ENCODE measurements at regions not wholly inside any gene's neighbourhood (a gene's known extent, or its start where the extent isn't known, plus 50 kb on each side); places are given as distances from the start of the nearest gene placed in this dataset.
A peak's percentile ranks its signal among the peaks of the same experiment; 100 is the strongest.

- peak; percentile 24 for DNase-seq
Measured at GRCh38 chr3:31008994-31009393, 114.5 kb upstream of the GADL1 start.

GRCh38 chr3:31009881-31010280 is 115.4 kb upstream of the GADL1 start:
- no peak for DNase-seq

- DNase-seq: no peak
Measured at GRCh38 chr3:31010491-31010890, 116.0 kb upstream of the GADL1 start.

- DNase-seq: no peak
Measured at GRCh38 chr3:31011380-31011779, 116.9 kb upstream of the GADL1 start.

- DNase-seq: no peak
Measured at GRCh38 chr3:31013090-31013489, 118.6 kb upstream of the GADL1 start.

GRCh38 chr3:31013843-31014242 is 119.4 kb upstream of the GADL1 start:
- DNase-seq: no peak

- no peak for DNase-seq
Measured at GRCh38 chr3:31014317-31015040, 120.0 kb upstream of the GADL1 start.

GRCh38 chr3:31016196-31016595 is 121.7 kb upstream of the GADL1 start:
- DNase-seq: no peak

GRCh38 chr3:31022716-31023115 is 128.3 kb upstream of the GADL1 start:
- no peak for DNase-seq

- DNase-seq: no peak
Measured at GRCh38 chr3:31025541-31025940, 131.1 kb upstream of the GADL1 start.

- no peak for DNase-seq
Measured at GRCh38 chr3:31027191-31027761, 132.8 kb upstream of the GADL1 start.

GRCh38 chr3:31027914-31028313 is 133.5 kb upstream of the GADL1 start:
- DNase-seq: no peak

- no peak for DNase-seq
Measured at GRCh38 chr3:31028766-31029165, 134.3 kb upstream of the GADL1 start.

GRCh38 chr3:31029706-31030105 is 135.2 kb upstream of the GADL1 start:
- peak; percentile 43 for DNase-seq

GRCh38 chr3:31035681-31036080 is 141.2 kb upstream of the GADL1 start:
- DNase-seq: no peak

- no peak for DNase-seq
Measured at GRCh38 chr3:31038086-31038739, 143.8 kb upstream of the GADL1 start.

- DNase-seq: no peak
Measured at GRCh38 chr3:31039145-31039544, 144.7 kb upstream of the GADL1 start.

- peak; percentile 97 for DNase-seq
Measured at GRCh38 chr3:31041161-31041978, 146.9 kb upstream of the GADL1 start.

GRCh38 chr3:31043184-31043819 is 148.8 kb upstream of the GADL1 start:
- no peak for DNase-seq

- DNase-seq: no peak
Measured at GRCh38 chr3:31047673-31048072, 153.2 kb upstream of the GADL1 start.

- DNase-seq: no peak
Measured at GRCh38 chr3:31048143-31048542, 153.7 kb upstream of the GADL1 start.

- no peak for DNase-seq
Measured at GRCh38 chr3:31050296-31050695, 155.8 kb upstream of the GADL1 start.

GRCh38 chr3:31051226-31051625 is 156.8 kb upstream of the GADL1 start:
- DNase-seq: no peak
